NCI-H526 (cell line): ENCODE measurements at regions not wholly inside any gene's neighbourhood (a gene's known extent, or its start where the extent isn't known, plus 50 kb on each side); places are given as distances from the start of the nearest gene placed in this dataset.

Experiments used
- DNase-seq, 2 experiments: peaks; one replicate each; lab custom pipeline; 2025; lab: John Stamatoyannopoulos, UW

GRCh38 chrX:125810856-125811255 is 355.2 kb downstream of the DCAF12L2 start:
- no peak for DNase-seq

DNA sequence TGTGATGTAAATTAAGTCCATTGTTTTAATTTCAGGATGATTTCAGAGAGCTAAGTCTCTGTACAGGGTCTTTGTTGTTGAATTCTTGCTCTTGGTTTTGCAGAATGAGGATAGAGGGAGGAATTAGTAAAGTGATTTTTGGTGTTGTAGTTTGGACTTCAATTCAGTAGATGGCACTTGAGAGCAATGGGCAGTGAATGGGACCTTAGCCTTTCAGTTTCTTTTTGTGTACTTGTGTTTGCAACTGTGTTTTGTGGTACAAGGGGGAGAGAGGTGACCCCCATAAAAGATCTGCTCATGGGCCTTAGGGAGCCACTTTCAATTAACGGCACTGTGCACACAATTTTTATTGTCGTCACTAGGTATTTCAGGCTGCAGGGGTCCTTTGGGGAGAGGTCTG is 340.0 kb downstream of the DCAF12L2 start:
- no peak for DNase-seq

- no peak for DNase-seq
Measured at GRCh38 chrX:125826774-125827451, 339.2 kb downstream of the DCAF12L2 start.

DNA sequence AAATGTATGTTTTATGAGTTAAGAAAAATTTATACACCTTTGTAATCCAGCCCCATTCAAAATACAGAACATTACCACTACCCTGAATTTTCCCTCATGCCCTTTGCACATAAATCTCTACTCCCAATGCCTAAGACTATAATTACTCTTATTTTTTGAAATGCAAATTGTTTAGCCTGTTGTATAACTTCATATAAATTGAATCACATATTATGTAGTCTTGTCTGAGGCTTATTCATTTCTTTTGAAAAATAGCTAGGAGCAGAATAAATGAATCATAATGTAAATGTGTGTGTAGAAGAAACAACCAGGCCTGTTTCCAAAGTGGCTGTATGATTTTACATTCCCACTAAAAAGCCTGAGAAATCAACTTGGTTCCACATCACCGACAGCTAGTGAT is 319.8 kb downstream of the DCAF12L2 start:
- no peak for DNase-seq

DNA sequence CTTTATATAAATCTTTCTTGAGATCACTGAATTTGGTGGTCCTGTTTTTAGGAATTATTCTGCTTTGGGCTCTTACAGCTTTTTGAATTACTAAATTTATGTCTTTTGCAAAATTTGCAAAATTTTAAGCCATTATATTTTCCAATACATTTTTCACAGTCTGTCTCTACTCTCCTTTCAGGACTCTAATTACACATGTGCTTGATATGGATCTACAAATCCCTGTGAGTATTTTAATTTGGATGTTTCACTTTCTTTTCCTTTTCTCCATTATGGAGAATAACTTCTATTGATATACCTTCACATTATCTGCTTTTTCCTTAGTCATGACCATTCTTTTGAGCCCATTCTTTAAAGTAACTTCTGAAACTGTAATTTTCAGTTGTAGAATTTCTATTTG is 315.4 kb downstream of the DCAF12L2 start:
- no peak for DNase-seq

DNA sequence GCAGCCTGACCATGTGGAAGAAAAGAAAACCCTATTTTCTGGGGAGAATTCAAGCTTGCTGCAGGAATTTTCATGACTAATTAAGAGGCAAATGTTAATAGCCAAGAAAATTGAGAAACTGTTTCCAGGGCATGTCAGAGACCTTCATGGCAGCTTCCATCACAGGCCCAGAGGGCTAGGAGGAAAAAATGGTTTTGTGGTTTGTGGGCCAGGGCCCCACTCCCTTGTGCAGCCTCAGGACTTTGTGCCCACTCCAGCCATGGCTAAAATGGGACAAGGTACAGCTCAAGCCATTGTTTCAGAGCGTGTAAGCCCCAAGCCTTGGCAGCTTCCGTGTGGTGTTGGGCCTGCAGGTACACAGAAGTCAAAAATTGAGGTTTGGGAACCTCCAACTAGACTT is 282.9 kb downstream of the DCAF12L2 start:
- DNase-seq, result no peak

DNA sequence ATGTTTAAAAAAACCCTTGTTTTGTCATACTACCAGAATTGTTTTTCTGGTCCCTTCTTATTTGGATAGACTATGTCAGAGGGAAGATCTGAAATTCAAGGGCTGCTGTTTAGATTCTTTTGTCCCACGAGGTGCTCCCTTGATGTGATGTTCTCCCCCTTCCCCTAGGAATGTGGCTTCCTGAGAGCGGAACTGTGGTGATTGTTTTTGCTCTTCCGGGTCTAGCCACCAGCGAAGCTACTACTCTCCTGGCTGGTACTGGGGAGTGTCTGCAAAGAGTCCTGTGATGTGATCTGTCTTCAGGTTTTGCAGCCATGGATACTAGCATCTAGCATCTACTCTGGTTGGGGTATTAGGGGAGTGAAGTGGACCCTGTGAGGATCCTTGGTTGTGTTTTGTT is 271.1 kb downstream of the DCAF12L2 start:
- DNase-seq, result no peak

DNA sequence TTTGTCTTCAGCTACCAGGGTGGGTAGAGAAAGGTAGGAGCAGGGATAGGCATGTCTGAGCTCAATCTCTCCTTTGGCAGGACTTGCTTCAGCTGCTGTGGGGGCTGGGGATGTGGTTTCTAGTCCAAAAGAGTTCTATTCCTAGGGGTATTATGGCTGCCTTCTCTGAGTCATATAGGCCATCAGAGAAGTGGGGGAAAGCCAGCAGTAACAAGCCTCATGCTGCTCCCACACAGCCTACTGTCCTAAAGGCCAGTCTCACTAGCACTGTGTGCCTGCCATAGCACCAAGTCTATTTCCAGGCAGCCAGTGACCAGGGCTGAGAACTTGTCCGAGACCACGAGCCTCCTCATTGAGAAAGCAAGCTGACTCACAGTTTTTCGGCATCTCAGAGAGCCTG is 270.6 kb downstream of the DCAF12L2 start:
- DNase-seq, result no peak

DNA sequence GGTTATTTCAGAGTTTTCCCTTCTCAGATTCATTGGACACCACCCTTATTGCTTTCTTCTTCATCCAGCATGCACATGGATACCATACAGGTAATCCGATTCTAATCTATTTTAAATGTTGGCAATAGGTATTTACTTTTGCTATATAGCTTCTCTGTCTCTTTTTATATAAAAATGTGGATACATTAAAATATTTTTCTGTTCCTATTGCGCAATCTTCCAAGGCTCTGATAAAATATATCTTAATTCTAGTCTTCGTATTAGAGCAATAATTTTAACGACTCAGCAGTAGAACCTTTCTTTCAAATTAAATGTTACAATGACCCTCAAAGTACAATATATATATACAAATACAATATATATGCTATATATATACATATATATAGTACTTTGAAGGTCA is 239.8 kb downstream of the DCAF12L2 start:
- no peak for DNase-seq

GRCh38 chrX:125940985-125941384 is 225.1 kb downstream of the DCAF12L2 start:
- no peak for DNase-seq

DNA sequence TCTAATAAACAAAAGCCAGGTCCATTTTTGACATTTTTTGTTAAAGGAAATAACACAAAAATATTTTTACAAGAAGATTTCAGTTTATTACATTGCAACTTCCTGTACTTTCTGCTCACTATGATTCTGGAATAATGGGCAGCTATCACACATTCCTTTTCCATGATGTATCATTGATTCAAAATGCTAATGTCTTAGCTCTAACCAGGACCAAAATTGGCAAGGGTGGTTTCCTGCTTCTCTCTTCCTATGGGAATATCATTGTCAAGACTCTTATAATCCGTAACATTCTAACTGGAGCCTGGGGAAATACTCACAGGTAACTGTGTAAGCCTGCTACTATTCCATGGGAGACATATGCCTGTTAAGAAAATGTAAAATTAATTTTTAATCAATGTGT is 218.6 kb downstream of the DCAF12L2 start:
- no peak for DNase-seq

DNA sequence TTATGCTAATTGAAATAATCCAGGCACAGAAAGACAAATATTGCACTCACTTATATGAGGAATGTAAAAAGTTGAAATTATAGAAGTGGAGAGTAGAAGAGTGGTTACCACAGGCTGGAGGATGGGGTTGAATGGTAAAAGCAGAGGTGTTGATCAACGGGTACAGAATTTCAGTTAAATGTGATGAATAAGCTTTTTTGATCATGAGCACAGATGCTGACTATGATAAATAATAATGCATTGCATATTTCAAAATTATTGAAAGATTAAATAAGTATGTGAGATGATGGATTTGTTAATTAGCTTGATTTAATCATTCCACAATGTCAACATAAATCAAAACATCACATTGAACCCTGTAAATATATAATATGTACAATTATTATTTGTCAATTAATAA is 213.1 kb downstream of the DCAF12L2 start:
- no peak for DNase-seq

DNA sequence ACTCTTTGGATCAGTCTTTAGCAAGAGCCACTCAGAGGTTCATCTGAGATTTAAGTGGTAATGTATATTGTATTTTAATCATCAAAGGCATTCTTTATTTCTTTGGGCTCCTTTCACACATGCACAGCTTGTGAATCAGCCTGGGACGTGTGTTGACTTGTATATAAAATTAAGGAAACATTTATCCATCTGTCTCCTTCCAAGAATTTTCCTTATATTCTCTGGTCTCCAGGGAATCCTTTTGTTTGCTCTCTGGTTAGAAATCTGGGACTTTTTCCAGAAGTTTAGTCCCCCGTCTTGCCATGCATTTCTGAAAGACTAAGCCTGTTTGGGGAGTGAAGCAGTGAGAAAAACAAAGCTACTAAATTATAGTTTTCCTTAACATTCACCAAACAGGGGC is 212.3 kb downstream of the DCAF12L2 start:
- DNase-seq, result no peak

DNA sequence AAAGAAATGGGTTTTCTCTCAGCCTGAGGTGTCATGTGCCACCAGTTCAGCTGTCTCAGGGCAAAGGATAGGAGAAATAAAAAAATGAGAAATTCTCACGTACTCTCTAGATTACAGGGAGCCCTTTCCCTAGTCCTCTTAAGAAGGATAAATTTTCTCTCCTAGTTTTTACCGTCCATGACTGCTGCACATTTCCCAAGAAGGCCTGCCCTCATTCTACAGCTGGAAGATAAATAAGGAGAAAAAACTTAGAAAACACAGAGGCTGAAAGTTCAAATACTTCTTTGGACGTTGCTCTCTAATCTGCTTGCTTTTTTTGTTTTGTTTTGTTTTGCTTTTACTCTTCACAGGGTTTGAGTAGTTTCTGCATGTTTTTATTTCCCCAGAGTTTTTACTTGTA is 211.9 kb downstream of the DCAF12L2 start:
- no peak for DNase-seq

GRCh38 chrX:125977851-125978250 is 188.2 kb downstream of the DCAF12L2 start:
- no peak for DNase-seq

- DNase-seq, result peak; percentile 4 to 39
Measured at GRCh38 chrX:125998432-125998831, 167.7 kb downstream of the DCAF12L2 start.

- no peak for DNase-seq
Measured at GRCh38 chrX:126027229-126027628, 138.9 kb downstream of the DCAF12L2 start.

GRCh38 chrX:126030021-126030420 is 136.1 kb downstream of the DCAF12L2 start:
- no peak for DNase-seq

DNA sequence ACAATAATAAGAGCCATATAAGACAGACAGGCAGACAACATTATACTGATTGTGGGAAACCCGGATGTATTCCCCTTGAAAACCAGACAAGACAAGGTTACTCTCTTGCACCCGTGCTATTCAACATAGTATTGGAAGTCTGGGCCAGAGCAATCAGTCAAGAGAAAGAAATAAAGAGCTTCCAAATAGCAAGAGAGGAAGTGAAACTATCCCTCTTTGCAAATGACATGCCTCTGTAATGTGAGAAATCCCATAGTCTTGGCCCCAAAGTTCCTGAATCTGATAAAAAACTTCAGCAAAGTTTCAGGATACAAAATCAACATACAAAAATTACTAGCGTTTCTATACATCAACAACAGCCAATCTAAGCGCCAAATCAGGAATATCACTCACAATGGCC is 102.1 kb downstream of the DCAF12L2 start:
- DNase-seq, result no peak

DNA sequence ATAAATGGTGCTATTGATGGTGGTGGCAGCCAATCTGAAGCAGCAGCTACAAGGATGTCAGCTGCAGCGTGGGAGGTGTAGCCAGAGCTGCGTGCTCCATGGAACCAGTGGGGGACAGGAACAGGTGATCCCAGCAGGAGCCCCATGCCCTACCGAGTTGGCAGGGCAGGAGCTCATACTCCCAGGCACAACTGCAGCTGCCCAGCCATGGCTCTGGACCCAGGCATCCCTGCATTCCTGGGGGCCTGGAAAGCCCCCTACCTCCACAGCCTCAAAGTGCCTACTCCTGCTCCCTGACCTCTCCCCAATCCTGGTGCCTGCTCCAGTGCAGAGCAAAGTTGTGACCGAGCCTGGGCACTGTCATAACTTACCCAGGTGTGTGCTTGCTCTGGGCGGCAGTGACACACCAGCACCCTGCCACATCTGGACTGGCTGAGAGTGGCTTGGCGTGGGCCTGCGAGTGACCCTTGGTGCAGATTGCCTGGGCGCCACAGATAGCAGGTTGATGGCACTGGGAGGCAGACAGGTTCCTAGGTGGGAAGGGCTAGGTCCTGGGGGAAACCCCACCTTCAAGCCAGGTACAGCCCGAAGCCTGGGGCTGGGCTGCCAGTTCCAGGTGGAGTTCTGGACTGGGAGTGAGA is 101.1 kb downstream of the DCAF12L2 start:
- no peak for DNase-seq

- no peak for DNase-seq
Measured at GRCh38 chrX:126065901-126066660, 100.0 kb downstream of the DCAF12L2 start.
